ENCODE measurements at regions not wholly inside any gene's neighbourhood (a gene's known extent, or its start where the extent isn't known, plus 50 kb on each side); places are given as distances from the start of the nearest gene placed in this dataset.

- no peak for DNase-seq (ENCODE audit: extremely low read depth, low read depth)
- no peak overlapping the region for H3K4me3 ChIP-seq (replicated peaks; ENCODE audit: low read depth, low read length)
- TF ChIP-seq, protein P1, sequence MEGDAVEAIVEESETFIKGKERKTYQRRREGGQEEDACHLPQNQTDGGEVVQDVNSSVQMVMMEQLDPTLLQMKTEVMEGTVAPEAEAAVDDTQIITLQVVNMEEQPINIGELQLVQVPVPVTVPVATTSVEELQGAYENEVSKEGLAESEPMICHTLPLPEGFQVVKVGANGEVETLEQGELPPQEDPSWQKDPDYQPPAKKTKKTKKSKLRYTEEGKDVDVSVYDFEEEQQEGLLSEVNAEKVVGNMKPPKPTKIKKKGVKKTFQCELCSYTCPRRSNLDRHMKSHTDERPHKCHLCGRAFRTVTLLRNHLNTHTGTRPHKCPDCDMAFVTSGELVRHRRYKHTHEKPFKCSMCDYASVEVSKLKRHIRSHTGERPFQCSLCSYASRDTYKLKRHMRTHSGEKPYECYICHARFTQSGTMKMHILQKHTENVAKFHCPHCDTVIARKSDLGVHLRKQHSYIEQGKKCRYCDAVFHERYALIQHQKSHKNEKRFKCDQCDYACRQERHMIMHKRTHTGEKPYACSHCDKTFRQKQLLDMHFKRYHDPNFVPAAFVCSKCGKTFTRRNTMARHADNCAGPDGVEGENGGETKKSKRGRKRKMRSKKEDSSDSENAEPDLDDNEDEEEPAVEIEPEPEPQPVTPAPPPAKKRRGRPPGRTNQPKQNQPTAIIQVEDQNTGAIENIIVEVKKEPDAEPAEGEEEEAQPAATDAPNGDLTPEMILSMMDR (IDR thresholded peaks at IDR 0.05; ENCODE audit: low read depth, low read length, missing control alignments), result no peak
Observed at GRCh38 chr16:73544826-73545225, 496.9 kb upstream of the ZFHX3 start.

- DNase-seq (ENCODE audit: extremely low read depth, low read depth), result no peak
- no peak overlapping the region for H3K4me3 ChIP-seq (replicated peaks; ENCODE audit: low read depth, low read length)
- TF ChIP-seq, protein P1 (IDR thresholded peaks at IDR 0.05; ENCODE audit: low read depth, low read length, missing control alignments), result no peak
Observed at GRCh38 chr16:73543970-73544599, 496.2 kb upstream of the ZFHX3 start.

- TF ChIP-seq, protein P1 (IDR thresholded peaks at IDR 0.05; ENCODE audit: low read depth, low read length, missing control alignments), result no peak
- no peak overlapping the region for H3K4me3 ChIP-seq (replicated peaks; ENCODE audit: low read depth, low read length)
- no peak for DNase-seq (ENCODE audit: extremely low read depth, low read depth)
Observed at GRCh38 chr16:73543331-73543969, 495.5 kb upstream of the ZFHX3 start.

DNA sequence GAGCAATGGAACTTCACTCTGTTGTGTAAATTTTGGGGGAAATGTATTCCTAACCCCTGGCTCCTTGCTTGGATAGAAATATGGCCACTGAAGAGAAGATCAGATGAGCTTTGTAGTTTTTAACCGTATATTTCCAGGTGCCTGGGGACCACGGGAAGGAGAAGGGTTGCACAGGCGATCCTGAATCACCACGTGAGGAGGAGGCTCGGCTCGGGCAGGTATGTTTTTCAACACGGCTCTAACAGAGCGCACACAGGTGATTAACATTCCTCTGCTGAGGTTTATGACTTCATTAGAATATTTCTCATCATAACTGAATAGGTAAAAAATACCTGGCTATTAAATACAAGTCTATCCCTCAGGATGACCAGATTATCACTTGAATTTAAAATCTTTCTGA is 495.0 kb upstream of the ZFHX3 start:
- H3K4me3 ChIP-seq (replicated peaks; ENCODE audit: low read depth, low read length), result no peak overlapping the region
- no peak for DNase-seq (ENCODE audit: extremely low read depth, low read depth)
- TF ChIP-seq, protein P1 (IDR thresholded peaks at IDR 0.05; ENCODE audit: low read depth, low read length, missing control alignments), result no peak

DNA sequence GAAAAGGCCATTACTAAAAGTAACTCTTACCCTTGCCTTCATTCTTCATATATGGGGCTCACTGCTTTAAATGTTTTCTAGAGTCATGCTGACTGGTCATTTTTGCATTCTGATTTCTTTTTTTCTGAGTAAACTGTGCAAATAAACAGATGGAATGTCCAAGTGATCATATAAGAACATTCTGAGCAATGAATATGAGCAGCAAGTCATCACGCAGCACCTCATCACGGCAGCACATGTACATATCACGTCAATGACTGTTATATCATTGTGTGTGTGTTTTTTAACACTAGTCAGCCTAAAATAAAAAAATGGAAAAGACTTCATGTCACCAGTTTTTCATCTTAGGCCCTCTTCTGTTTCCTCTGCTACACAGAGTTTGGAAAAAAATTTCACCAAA is 490.0 kb upstream of the ZFHX3 start:
- no peak for DNase-seq (ENCODE audit: extremely low read depth, low read depth)
- TF ChIP-seq, protein P1 (IDR thresholded peaks at IDR 0.05; ENCODE audit: low read depth, low read length, missing control alignments), result no peak

GRCh38 chr16:73536931-73537330 is 489.0 kb upstream of the ZFHX3 start:
- DNase-seq (ENCODE audit: extremely low read depth, low read depth), result no peak
- no peak overlapping the region for H3K4me3 ChIP-seq (replicated peaks; ENCODE audit: low read depth, low read length)
- TF ChIP-seq, protein P1 (IDR thresholded peaks at IDR 0.05; ENCODE audit: low read depth, low read length, missing control alignments), result no peak

More for the DNA sequence above, 490.0 kb upstream of the ZFHX3 start:
- H3K4me3 ChIP-seq (replicated peaks; ENCODE audit: low read depth, low read length), result no peak overlapping the region

All from HFF-Myc (cell line).